ENCODE measurements at regions not wholly inside any gene's neighbourhood (a gene's known extent, or its start where the extent isn't known, plus 50 kb on each side); places are given as distances from the start of the nearest gene placed in this dataset.

DNA sequence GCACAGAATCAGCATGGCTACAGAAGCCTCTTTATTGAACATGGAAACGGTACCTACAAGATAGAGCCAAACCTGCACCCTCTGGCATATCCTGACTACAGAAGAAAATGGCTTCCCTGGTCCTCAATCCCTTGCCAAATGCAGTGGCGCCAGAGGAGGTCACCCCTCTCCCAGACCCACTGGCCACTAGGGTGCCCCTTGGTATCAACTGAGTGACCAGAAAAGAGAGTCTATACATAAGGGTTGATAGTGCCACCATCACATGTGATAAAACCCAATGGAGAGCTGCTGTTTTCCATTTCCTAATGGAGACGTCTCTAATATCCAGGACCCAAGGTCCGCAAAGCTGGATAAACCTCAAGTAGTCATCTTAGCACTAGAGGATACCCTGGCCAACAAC is 52.7 kb upstream of the ALK start:
- DNase-seq: no peak

DNA sequence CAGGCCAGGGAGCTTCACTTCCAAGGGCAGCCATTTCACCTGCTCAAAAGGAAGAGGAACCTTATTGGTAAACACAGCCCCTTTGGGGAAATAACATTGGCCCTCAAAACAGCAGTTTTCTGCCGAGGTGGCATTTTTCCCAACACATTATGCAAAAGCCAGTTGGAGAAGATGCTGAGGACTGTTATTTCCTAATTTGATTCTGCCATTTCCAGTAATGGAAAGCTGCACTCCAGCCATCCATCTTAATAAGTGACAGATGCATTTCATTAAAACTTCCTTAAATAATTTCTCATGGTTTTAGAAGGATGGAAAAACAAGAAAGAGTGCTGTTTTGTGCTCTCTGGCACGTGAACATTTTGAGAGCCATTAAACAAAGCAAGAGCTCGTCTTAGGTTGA is 55.9 kb upstream of the ALK start:
- DNase-seq: no peak

DNA sequence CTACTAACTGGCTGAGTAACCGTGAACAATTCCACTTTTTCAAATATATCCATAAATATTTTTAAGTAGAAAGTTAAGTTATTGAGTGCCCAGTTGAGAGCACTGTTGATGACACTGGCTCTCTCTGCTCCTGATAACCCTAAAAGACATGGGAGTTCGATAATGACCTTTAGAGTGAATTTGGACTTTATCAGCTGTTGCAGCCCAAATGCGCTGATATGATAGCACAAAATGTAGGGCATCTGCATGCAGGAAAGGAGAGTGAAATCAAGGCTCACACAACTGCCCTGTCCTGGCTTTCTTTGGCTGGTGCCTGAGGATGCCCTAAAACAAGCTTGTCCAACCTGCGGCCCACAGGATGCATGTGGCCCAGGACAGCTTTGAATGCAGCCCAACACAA is 60.0 kb upstream of the ALK start:
- DNase-seq: no peak

DNA sequence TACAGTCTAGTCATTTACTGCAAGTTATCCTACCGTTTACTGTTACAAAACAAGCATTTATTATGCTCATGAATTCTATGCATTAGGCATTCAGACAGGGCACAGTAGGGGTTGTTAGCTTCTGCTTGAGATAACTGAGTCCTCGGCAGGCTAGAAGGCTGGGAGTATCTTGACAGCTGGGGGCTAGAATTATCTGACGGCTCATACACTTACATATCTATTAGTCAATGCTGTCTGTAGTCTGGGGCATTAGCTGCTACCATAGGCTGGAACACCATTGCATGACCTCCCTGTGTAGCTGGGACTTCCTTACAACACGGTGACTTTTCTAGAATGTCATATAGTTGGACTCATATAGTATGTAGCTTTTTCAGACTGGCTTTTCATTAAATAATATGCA is 61.9 kb upstream of the ALK start:
- DNase-seq: no peak

GRCh38 chr2:29987146-29987545 is 65.8 kb upstream of the ALK start:
- no peak for DNase-seq

- DNase-seq: no peak
Measured at GRCh38 chr2:29990129-29990528, 68.7 kb upstream of the ALK start.

DNA sequence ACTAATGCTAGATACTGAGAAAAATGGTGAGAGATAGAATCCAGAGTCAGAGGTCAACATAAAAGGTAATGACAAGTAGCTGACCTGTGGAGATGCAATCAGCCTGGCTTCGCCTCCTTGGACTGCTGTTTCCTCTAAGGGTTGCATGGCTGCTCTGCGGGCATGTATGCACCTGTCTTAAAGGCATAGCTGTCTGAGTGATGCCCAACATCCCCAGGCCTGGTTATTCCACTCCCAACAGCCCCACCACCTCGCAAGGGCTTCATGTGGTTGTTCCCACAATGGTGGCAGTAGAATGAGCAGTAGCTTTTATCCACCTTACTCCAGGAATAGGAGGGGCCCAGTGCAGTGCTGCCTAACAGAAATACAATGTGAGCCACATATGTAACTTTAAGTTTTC is 69.7 kb upstream of the ALK start:
- DNase-seq: no peak

GRCh38 chr2:29995241-29995640 is 73.9 kb upstream of the ALK start:
- no peak for DNase-seq

DNA sequence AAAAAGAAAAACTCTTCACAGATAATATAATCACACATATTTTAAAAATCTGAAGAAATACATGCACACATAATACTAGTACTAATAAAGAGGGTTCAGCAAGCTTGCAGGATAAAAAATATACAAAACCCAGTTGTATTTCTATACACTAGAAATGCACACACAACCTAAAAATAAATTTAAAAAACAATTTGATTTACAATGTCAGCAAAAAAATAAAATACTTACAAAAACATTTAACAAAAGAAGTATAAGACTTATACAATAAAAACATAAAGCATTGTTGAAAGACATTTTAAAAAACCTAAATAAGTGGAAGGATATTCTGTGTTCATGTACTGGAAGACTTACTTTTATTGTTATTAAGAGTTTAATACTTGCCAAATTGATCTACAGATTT is 81.7 kb upstream of the ALK start:
- no peak for DNase-seq

DNA sequence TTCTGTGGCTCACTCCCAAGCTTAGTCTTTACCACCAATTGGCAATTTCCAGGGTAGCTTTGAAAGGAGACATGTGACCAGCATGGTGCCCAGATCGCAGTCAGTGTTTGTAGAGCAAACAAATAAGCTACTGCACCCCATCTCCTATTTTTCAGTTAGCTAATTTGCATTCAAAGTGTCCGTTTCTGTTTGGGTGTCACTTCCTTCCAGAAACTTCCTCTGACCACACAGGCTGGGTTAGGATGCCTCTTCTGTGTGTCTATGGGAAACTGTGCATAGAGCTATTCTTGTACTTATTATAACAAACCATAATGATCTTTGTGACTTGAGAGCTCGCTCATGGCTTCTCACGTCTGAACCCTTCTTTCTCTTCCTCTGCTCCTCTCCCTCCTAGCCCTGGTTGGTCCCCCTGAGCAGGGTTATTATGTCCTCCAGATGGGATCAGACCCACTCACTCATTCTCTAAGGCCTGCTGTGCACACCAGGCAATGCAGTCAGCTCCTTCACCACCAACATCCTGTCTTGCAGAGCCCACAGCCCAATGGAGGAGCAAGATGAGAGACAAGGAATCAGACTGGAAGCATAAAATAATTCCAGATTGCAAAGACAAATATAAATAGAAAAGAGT is 101.2 kb upstream of the ALK start:
- DNase-seq: no peak

DNA sequence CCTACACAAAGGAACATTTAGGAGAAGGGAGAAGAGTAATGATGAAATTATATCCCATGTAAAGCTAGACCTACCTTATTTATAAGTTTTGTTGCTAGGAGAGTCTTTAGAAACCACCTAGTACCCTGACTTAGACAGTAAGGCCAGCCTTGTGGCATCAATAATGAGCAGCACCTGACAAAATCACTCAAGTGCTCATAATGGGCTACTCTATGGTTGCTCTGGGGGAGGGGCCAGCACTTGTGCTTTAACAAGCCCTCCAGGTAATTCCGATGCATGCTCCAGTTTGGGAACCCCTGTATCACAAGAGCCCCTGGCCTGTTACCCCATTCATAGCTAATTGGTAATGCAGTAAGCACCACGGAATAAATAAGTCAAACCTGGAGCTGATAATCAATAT is 102.9 kb upstream of the ALK start:
- no peak for DNase-seq

GRCh38 chr2:30026091-30027055 is 105.0 kb upstream of the ALK start:
- DNase-seq: no peak

- DNase-seq: no peak
Measured at GRCh38 chr2:30029804-30030203, 108.4 kb upstream of the ALK start.

DNA sequence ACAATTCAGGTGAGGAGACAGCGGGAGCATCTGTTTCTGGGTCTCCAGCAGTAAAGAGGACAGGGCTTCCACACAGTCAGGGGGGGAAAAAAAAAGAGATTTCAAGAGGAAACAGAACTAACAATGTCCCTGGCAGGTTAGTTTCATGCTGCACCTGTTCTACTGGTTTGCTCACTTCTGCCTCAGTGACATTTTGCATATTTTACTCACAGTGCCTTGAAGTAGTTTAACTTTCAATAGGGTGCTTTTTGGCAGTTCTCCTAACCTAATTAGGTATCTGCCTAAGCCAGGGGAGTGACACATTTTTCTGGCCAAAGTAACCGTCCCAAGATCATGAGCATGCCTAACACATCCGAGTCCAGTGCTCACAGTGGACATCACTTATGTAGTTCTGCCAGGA is 109.0 kb upstream of the ALK start:
- no peak for DNase-seq

GRCh38 chr2:30031184-30031583 is 109.8 kb upstream of the ALK start:
- no peak for DNase-seq

GRCh38 chr2:30034052-30034775 is 112.6 kb upstream of the YPEL5 start:
- DNase-seq: no peak

DNA sequence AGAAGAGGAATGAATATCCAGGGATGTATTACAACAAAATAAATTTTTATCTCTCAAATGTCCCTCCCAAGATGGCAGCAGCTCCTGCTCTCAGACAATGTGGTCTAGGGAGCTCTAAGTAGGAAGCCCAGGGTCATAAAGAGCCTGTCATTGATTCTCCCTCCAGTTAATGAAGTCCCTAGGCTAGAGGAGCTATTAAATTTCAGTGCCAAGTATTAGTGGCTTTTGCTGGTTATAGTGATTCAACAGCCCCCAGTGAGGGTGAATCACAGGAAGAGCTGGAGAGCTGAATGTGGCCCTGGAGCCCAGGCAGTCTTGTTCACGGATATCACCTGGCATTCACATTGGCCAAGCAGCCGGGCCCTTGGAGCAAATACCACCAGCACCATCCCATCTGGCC is 109.8 kb upstream of the YPEL5 start:
- no peak for DNase-seq

GRCh38 chr2:30038419-30038818 is 108.4 kb upstream of the YPEL5 start:
- no peak for DNase-seq

DNA sequence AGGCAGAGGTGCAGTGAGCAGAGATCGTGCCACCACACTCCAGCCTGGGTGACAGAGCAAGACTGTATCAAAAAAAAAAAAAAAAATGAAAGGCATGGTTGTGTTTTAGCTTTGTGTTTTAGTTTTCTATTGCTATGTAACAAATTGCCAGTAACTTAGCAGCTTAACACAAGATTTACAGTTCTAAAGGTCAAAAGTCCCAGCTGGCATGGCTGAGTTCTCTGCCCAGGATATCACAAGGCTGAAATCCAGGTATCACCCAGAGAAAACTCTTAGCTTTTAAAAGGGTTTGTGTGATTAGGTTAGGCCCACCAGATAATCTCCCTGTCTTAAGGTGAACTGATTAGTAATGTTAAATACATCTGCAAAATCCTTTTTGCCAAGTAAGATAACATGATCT is 107.7 kb upstream of the YPEL5 start:
- no peak for DNase-seq

DNA sequence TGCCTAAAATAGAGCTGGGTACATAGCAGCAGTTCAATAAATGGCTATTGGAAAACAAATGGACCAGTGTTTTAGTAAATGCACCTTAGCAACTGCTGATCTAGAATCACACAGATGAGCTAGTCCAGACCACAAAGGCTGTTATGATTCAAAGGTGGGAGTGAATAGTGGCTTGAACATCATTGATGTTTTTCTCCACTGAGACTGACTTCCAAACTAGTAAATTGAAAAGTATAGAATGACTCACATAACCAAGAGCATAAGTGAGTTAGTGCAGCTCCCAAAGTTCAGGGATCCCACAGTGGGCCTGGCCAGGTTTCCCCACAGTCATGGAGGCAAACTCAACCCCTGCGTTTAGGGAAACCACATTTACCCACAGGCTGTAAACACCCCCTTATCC is 106.7 kb upstream of the YPEL5 start:
- no peak for DNase-seq

GRCh38 chr2:30041884-30042283 is 104.9 kb upstream of the YPEL5 start:
- no peak for DNase-seq

DNA sequence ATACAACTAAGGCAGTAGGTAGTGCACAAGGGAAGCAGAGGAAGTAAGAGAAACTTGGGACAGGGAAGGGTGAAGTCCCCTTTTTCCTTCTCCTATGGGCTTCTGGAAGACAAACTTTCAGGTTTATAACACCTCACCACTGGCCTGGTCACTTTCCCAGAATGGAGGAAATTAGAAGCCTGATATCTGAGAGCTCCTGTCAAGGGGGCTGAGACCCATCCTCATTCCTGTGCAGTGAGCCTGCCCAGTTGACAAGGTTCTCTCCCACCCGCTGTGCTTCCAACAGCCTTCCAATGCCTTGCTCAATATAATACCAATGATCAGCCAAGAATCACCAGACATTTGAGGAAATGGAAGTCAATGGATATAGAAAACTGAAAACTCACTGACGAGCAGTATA is 100.4 kb upstream of the YPEL5 start:
- DNase-seq: no peak

DNA sequence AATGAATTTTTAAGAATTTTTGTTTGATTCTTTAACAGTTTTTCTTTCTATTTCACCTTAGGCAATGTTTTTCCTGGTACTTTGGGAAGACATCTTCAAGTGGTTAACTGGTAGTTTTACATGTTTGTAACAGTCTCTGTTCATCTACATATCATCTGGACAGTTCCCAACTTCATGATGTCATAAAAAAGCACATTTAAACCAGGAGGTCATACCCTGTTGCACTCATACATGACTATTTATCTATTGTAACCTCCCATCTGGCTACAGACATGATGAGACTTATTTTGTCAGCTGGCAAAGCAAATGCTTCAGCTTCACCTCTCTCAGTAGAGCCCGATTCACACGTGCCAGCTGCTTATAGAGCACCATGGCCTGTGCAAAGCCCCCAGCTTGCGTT is 99.8 kb upstream of the YPEL5 start:
- no peak for DNase-seq

DNA sequence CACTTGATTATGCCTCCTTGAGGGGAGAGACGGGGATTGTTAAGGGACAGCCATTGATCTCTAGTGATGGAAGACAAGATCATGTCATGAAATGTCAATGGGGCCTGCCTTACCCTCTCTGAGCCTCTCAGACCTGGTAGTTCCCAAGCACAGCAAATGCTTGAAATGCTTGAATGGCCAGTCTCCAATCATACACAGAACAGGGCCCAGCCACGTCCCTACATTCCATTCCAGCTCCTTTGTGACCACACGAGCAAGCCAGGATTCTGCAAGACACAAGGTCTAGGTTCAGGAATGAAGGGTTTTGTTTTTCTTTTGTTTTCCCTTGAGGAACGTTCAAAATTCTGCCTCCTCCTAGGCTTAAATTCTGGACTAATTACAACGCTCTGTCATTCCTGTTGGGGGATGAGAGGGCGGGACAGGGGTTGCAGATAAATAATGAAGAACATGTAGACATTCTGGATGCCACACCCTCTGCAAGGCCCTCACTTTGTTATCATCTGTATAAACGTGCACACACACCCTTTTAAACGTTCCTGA is 98.1 kb upstream of the YPEL5 start:
- no peak for DNase-seq

All from CD4-positive, alpha-beta T cell treated with Interferon alpha-2 for 1 hour (primary cell).